ENCODE measurements at regions not wholly inside any gene's neighbourhood (a gene's known extent, or its start where the extent isn't known, plus 50 kb on each side); places are given as distances from the start of the nearest gene placed in this dataset.

GRCh38 chr9:108720191-108720642 is 135.6 kb downstream of the ACTL7B start:
- TF ChIP-seq CTCF (IDR thresholded peaks at IDR 0.05) (no peak), POLR2A (IDR thresholded peaks at IDR 0.05) (no peak), POLR2AphosphoS5 (IDR thresholded peaks at IDR 0.05) (no peak), EP300 (IDR thresholded peaks at IDR 0.05) (no peak)
- H3K4me1 ChIP-seq: no peaks in the 10 kb centered on the region
- intact Hi-C loops (cut with DNase I; ENCODE audit: low total_unique reads): no loop called here
- no peak overlapping the region for H3K4me3 ChIP-seq
- no peak for DNase-seq
- no peaks in the 10 kb centered on the region for H3K36me3 ChIP-seq
- no peaks in the 10 kb centered on the region for H3K27me3 ChIP-seq
- no peaks in the 10 kb centered on the region for H3K9me3 ChIP-seq
- 42 to 70% (median 50%) methylated on average over 2 of the region's 2 CpGs for WGBS, 5 donors
- H3K27ac ChIP-seq: no peak overlapping the region

- Histone ChIP-seq H3K4me1 (no peaks in the 10 kb centered on the region), H3K36me3 (no peaks in the 10 kb centered on the region), H3K27me3 (peaks cover 0 to 3% (median 0%) of the 10 kb centered on the region in 3 donors), H3K9me3 (no peaks in the 10 kb centered on the region), H3K27ac (peak overlapping the region in 1 of 5 donors; percentile 6), H3K4me3 (no peak overlapping the region)
- intact Hi-C loops (cut with DNase I; ENCODE audit: low total_unique reads): no loop called here
- DNase-seq: no peak
- WGBS, 5 donors: 54 to 65% (median 64%) methylated on average over 3 of the region's 3 CpGs
- TF ChIP-seq POLR2AphosphoS5 (IDR thresholded peaks at IDR 0.05) (no peak), CTCF (IDR thresholded peaks at IDR 0.05) (no peak), POLR2A (IDR thresholded peaks at IDR 0.05) (no peak)
These were observed 145.4 kb downstream of the ACTL7B start for GRCh38 chr9:108710424-108710823.

GRCh38 chr9:108709997-108710396 is 145.8 kb downstream of the ACTL7B start:
- H3K4me3 ChIP-seq: no peak overlapping the region
- no peaks in the 10 kb centered on the region for H3K9me3 ChIP-seq
- WGBS, 5 donors: 70 to 95% (median 92%) methylated on average over 1 of the region's 1 CpG
- H3K36me3 ChIP-seq: no peaks in the 10 kb centered on the region
- DNase-seq: no peak
- peaks cover 0 to 3% (median 0%) of the 10 kb centered on the region in 3 donors for H3K27me3 ChIP-seq
- intact Hi-C loops (cut with DNase I; ENCODE audit: low total_unique reads): no loop called here
- H3K4me1 ChIP-seq: no peaks in the 10 kb centered on the region
- peak overlapping the region in 2 of 5 donors; percentile 6 to 17 for H3K27ac ChIP-seq
- no peak for TF ChIP-seq CTCF (IDR thresholded peaks at IDR 0.05)
- TF ChIP-seq EP300 (IDR thresholded peaks at IDR 0.05): no peak
- no peak for TF ChIP-seq POLR2A (IDR thresholded peaks at IDR 0.05)
- TF ChIP-seq POLR2AphosphoS5 (IDR thresholded peaks at IDR 0.05): no peak

GRCh38 chr9:108709126-108709525 is 146.7 kb downstream of the ACTL7B start:
- Histone ChIP-seq H3K4me1 (peaks cover 0 to 5% (median 0%) of the 10 kb centered on the region in 4 donors), H3K27me3 (peaks cover 0 to 3% (median 0%) of the 10 kb centered on the region in 3 donors), H3K9me3 (no peaks in the 10 kb centered on the region), H3K27ac (peak overlapping the region in 2 of 5 donors; percentile 7 to 17), H3K4me3 (no peak overlapping the region), H3K36me3 (no peaks in the 10 kb centered on the region)
- no peak for DNase-seq
- intact Hi-C loops (cut with DNase I; ENCODE audit: low total_unique reads): no loop called here
- TF ChIP-seq POLR2A (IDR thresholded peaks at IDR 0.05) (no peak), POLR2AphosphoS5 (IDR thresholded peaks at IDR 0.05) (no peak), EP300 (IDR thresholded peaks at IDR 0.05) (no peak), CTCF (IDR thresholded peaks at IDR 0.05) (no peak)
